Chondrocyte (in vitro differentiated cells): ENCODE measurements at regions not wholly inside any gene's neighbourhood (a gene's known extent, or its start where the extent isn't known, plus 50 kb on each side); places are given as distances from the start of the nearest gene placed in this dataset.

Source experiments
- DNase-seq: peaks from one replicate; pipeline ENCODE4 v3.0.0; 2021; ENCODE audit warnings: mixed read lengths, low spot score
- H3K27ac Mint-ChIP-seq: one replicate; pipeline ENCODE4 v1.8.0; 2021; ENCODE audit warnings: mild to moderate bottlenecking, moderate library complexity, mixed read lengths; ENCODE audit not compliant: unreplicated experiment
- H3K27me3 Mint-ChIP-seq: 2 replicates; pipeline ENCODE4 v1.8.0; 2021; ENCODE audit warnings: low read depth, mixed read lengths
- H3K36me3 Mint-ChIP-seq: 2 replicates; pipeline ENCODE4 v1.8.0; 2021; ENCODE audit warnings: low read depth, mixed read lengths
- H3K4me1 Mint-ChIP-seq: 2 replicates; pipeline ENCODE4 v1.8.0; 2021; ENCODE audit warnings: low read depth, mild to moderate bottlenecking, mixed read lengths
- H3K4me3 Mint-ChIP-seq: one replicate; pipeline ENCODE4 v1.8.0; 2021; ENCODE audit warnings: mild to moderate bottlenecking, moderate library complexity, mixed read lengths; ENCODE audit not compliant: unreplicated experiment
- H3K9me3 Mint-ChIP-seq: 2 replicates; pipeline ENCODE4 v1.8.0; 2021; ENCODE audit warnings: low read depth, mixed read lengths
- TF ChIP-seq, protein P1 (sequence below): fragments of 200-600 bp; sonication (generic); IDR thresholded peaks from 2 replicates; pipeline ENCODE4 v1.5.0; 2021; ENCODE audit warnings: antibody characterized with exemption, mild to moderate bottlenecking, moderate library complexity

DNA sequence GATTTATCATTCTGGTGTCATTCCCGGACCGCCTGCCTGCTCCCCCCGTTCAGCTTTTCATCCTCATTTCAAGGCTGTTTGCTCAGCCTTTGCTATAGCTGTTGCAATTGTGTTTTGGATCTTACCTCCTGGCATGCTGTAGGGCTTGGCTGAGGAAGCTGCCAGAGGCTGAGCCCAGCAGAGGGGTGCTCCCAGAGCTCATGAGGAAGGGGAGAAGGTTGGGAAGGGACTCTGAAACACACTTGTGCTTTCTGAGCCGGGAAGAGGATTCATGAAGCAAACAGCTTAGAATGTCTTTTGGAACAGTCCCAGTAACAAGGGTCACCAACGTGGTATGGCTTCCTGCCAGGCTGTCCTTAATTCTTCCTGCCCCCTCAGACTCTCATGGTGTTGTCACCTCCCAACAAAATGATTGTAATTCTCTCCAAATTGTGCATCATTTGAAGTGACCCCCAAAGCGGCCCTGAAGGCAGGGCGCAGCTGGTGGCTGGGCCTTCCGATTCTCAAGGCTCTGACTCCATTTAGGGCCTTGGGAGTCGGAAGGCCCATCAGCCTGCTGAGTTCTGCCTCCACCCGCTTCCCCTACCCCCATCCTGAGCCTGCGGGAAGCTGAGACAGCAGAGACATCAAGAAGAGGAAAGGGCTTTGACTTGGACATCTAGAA is 111.9 kb upstream of the ARHGAP5 start:
- H3K27ac Mint-ChIP-seq, result peak overlapping the region; percentile 57
- H3K4me3 Mint-ChIP-seq, result no peak overlapping the region
- peaks cover 22% of the 10 kb centered on the region for H3K4me1 Mint-ChIP-seq
- H3K27me3 Mint-ChIP-seq, result no peaks in the 10 kb centered on the region
- peaks cover 10% of the 10 kb centered on the region for H3K9me3 Mint-ChIP-seq
- H3K36me3 Mint-ChIP-seq, result no peaks in the 10 kb centered on the region
- TF ChIP-seq, protein P1, sequence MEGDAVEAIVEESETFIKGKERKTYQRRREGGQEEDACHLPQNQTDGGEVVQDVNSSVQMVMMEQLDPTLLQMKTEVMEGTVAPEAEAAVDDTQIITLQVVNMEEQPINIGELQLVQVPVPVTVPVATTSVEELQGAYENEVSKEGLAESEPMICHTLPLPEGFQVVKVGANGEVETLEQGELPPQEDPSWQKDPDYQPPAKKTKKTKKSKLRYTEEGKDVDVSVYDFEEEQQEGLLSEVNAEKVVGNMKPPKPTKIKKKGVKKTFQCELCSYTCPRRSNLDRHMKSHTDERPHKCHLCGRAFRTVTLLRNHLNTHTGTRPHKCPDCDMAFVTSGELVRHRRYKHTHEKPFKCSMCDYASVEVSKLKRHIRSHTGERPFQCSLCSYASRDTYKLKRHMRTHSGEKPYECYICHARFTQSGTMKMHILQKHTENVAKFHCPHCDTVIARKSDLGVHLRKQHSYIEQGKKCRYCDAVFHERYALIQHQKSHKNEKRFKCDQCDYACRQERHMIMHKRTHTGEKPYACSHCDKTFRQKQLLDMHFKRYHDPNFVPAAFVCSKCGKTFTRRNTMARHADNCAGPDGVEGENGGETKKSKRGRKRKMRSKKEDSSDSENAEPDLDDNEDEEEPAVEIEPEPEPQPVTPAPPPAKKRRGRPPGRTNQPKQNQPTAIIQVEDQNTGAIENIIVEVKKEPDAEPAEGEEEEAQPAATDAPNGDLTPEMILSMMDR, result no peak
- no peak for DNase-seq

GRCh38 chr14:31965735-31966598 is 111.1 kb upstream of the ARHGAP5 start:
- no peak for DNase-seq
- no peak overlapping the region for H3K4me3 Mint-ChIP-seq
- peaks cover 11% of the 10 kb centered on the region for H3K9me3 Mint-ChIP-seq
- no peaks in the 10 kb centered on the region for H3K27me3 Mint-ChIP-seq
- no peaks in the 10 kb centered on the region for H3K36me3 Mint-ChIP-seq
- H3K4me1 Mint-ChIP-seq, result peaks cover 22% of the 10 kb centered on the region
- TF ChIP-seq, protein P1, result no peak
- H3K27ac Mint-ChIP-seq, result no peak overlapping the region

DNA sequence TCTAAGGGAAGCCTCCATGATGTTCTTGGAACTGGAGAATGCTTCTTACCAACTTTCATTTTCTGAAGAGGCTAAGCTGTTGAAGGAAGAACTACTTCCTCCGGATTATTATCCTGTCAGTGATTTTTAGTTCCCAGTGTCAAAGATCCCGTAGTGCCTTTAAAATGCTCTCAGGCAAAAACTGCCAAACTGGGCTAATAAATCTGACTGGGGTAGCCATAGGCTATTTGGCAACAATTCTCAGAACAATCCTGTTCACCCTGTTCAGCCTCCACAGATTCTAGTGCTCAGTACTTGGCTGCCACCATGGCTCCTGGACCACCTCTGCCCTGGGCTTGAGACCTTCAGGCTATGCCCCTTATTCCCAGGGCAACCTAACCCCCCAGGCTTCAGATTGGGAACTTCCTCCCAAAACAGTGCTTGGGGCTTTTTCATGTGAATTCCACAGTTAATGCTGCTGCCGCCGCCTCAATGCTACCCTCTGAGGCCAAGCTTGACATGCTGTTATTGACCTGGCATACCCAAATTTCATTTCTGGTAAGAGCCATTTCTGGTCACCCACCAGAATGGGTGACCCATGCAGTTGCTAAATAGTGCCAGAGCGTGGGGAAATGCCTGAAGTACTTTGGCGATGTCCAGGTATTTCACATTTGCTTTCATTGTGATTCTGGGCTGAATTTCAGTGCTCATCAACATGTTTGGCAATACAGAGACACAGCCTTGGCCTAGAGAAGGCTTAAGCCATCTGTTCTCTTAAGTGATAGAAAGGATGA is 110.0 kb upstream of the ARHGAP5 start:
- Mint-ChIP-seq H3K36me3 (peaks cover 1% of the 10 kb centered on the region), H3K4me1 (peaks cover 20% of the 10 kb centered on the region), H3K4me3 (no peak overlapping the region), H3K27ac (no peak overlapping the region), H3K9me3 (peaks cover 15% of the 10 kb centered on the region), H3K27me3 (no peaks in the 10 kb centered on the region)
- DNase-seq, result no peak
- TF ChIP-seq, protein P1, result no peak

- Mint-ChIP-seq H3K27ac (no peak overlapping the region), H3K9me3 (peaks cover 15% of the 10 kb centered on the region), H3K27me3 (no peaks in the 10 kb centered on the region), H3K4me3 (no peak overlapping the region), H3K4me1 (peaks cover 17% of the 10 kb centered on the region), H3K36me3 (peaks cover 1% of the 10 kb centered on the region)
- DNase-seq, result no peak
- TF ChIP-seq, protein P1, result no peak
Observed at GRCh38 chr14:31967669-31967975, 109.5 kb upstream of the ARHGAP5 start.
